Mesenchymal stem cell (in vitro differentiated cells and primary cell): ENCODE measurements at regions not wholly inside any gene's neighbourhood (a gene's known extent, or its start where the extent isn't known, plus 50 kb on each side); places are given as distances from the start of the nearest gene placed in this dataset.

Experiments used
- DNase-seq: peaks from one replicate; pipeline ENCODE4 v3.0.0-alpha.2; 2013
- H2AFZ ChIP-seq: one replicate; pipeline ENCODE4 v1.6.1; 2013; ENCODE audit warnings: low read depth, mild to moderate bottlenecking, control low read depth, inconsistent platforms, low read length, moderate library complexity
- H2AK5ac ChIP-seq: 2 replicates; pipeline ENCODE4 v1.6.1; 2013; ENCODE audit warnings: low read length, moderate library complexity, mild to moderate bottlenecking, inconsistent platforms; ENCODE audit not compliant: severe bottlenecking
- H2BK120ac ChIP-seq: one replicate; pipeline ENCODE4 v1.6.1; 2013; ENCODE audit warnings: low read depth, mild to moderate bottlenecking, inconsistent platforms, low read length, moderate library complexity
- H2BK12ac ChIP-seq, 2 experiments: one replicate each; pipeline ENCODE4 v1.6.1; 2013; ENCODE audit warnings: inconsistent platforms in 2 of 2, low read length in 2 of 2, mild to moderate bottlenecking in 2 of 2, moderate library complexity in 2 of 2, control low read depth in 1 of 2
- H2BK15ac ChIP-seq: one replicate; pipeline ENCODE4 v1.6.1; 2013; ENCODE audit warnings: mild to moderate bottlenecking, low read depth, inconsistent platforms; ENCODE audit not compliant: poor library complexity, severe bottlenecking
- H2BK5ac ChIP-seq: 2 replicates; pipeline ENCODE4 v1.6.1; 2013; ENCODE audit warnings: low read depth, mild to moderate bottlenecking, low read length, control low read depth, inconsistent platforms; ENCODE audit not compliant: poor library complexity, severe bottlenecking
- H3K14ac ChIP-seq, 2 experiments: one replicate each; pipeline ENCODE4 v1.6.1; 2013; ENCODE audit warnings: inconsistent platforms in 2 of 2, low read length in 2 of 2, control low read depth in 1 of 2, mild to moderate bottlenecking in 1 of 2, moderate library complexity in 1 of 2
- H3K18ac ChIP-seq, 2 experiments: one replicate each; pipeline ENCODE4 v1.6.1; 2013; ENCODE audit warnings: inconsistent platforms in 2 of 2, low read length in 2 of 2, control low read depth in 1 of 2, low read depth in 1 of 2, mild to moderate bottlenecking in 1 of 2
- H3K23ac ChIP-seq, 2 experiments: one replicate each; pipeline ENCODE4 v1.6.1; 2013; ENCODE audit warnings: inconsistent platforms in 2 of 2, low read length in 2 of 2, mild to moderate bottlenecking in 2 of 2, moderate library complexity in 2 of 2, control low read depth in 1 of 2
- H3K27ac ChIP-seq: 2 replicates; pipeline ENCODE4 v1.5.1; 2013; ENCODE audit warnings: mild to moderate bottlenecking, moderate library complexity, low read length, control low read depth, inconsistent platforms; ENCODE audit not compliant: poor library complexity, severe bottlenecking
- H3K27me3 ChIP-seq, 2 experiments: 2 replicates each; pipeline versions ENCODE4 v1.6.1 to v1.7.0; 2013; ENCODE audit warnings: low read length in 2 of 2, mild to moderate bottlenecking in 2 of 2, moderate library complexity in 2 of 2, control low read depth in 1 of 2, inconsistent platforms in 1 of 2; ENCODE audit not compliant: control insufficient read depth in 1 of 2, insufficient read depth in 1 of 2
- H3K36me3 ChIP-seq, 2 experiments: 2 replicates each; pipeline versions ENCODE4 v1.6.1 to v1.7.0; 2013; ENCODE audit warnings: low read length in 2 of 2, control low read depth in 1 of 2, inconsistent platforms in 1 of 2, low read depth in 1 of 2, mild to moderate bottlenecking in 1 of 2; ENCODE audit not compliant: insufficient read depth in 2 of 2, control insufficient read depth in 1 of 2
- H3K4ac ChIP-seq, 2 experiments: one replicate each; pipeline ENCODE4 v1.6.1; 2013; ENCODE audit warnings: inconsistent platforms in 2 of 2, low read length in 2 of 2, mild to moderate bottlenecking in 2 of 2, moderate library complexity in 2 of 2, control low read depth in 1 of 2, low read depth in 1 of 2
- H3K4me1 ChIP-seq: 2 replicates; pipeline ENCODE4 v1.6.1; 2013; ENCODE audit warnings: low read depth, low read length, control low read depth; ENCODE audit not compliant: control insufficient read depth, insufficient read depth
- H3K4me2 ChIP-seq: 2 replicates; pipeline ENCODE4 v1.6.1; 2013; ENCODE audit warnings: low read length, mild to moderate bottlenecking, inconsistent platforms; ENCODE audit not compliant: poor library complexity, severe bottlenecking
- H3K4me3 ChIP-seq, 2 experiments: 2 replicates each; pipeline versions ENCODE4 v1.5.1 to v1.7.0; 2013; ENCODE audit warnings: low read length in 2 of 2, mild to moderate bottlenecking in 2 of 2, control low read depth in 1 of 2, low read depth in 1 of 2; ENCODE audit not compliant: insufficient read depth in 1 of 2
- H3K79me1 ChIP-seq: replicated peaks from 2 replicates; pipeline ENCODE4 v1.6.1; 2013; ENCODE audit warnings: mild to moderate bottlenecking, control low read depth, low read length, inconsistent platforms; ENCODE audit not compliant: poor library complexity, severe bottlenecking
- H3K9ac ChIP-seq: 2 replicates; pipeline ENCODE4 v1.7.0; 2013; ENCODE audit warnings: mild to moderate bottlenecking, low read length, moderate library complexity
- H3K9me3 ChIP-seq: 2 replicates; pipeline ENCODE4 v1.7.0; 2013; ENCODE audit warnings: mild to moderate bottlenecking, low read length; ENCODE audit not compliant: control insufficient read depth
- H4K8ac ChIP-seq: one replicate; pipeline ENCODE4 v1.6.1; 2013; ENCODE audit warnings: inconsistent platforms, mild to moderate bottlenecking, low read length, moderate library complexity
- H4K91ac ChIP-seq: one replicate; pipeline ENCODE4 v1.6.1; 2013; ENCODE audit warnings: mild to moderate bottlenecking, low read length, inconsistent platforms
- WGBS: methylation state at CpG from one replicate; pipeline ENCODE4 v1.1.7; 2013; ENCODE audit warnings: mixed read lengths; 5-methylcytosine and 5-hydroxymethylcytosine counted together

DNA sequence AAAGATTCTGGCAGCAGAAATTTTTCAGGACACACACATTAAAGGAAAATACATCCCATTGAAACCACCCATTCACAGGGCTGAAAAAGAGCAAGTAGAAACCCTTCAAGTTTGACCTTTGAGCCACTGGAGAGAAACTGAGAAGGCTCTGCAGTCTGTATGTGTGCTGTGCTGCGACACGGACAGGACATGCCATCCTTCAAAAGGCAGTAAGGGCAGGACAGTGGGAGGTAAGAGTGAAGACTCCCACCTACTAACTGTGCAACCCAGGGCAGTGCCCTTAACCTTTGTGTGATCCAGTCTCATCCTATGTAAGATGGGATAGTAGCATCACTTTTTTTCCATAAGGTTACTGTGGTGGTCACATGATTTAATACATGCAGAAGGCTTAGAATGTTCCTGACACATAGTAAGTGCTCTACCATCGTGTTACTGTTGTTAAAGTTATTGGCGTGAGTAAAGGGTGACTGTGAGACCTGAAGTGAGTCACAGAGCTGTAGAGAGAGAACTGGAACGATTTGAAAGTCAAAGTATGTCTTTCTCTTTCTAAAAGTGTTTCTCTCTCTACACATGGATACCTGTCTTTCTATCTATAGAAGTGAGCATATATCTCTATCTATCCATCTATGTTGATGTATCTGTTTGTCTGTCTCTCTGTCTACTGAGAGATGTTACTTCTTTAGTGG is 153.7 kb upstream of the OLIG3 start:
- H3K14ac ChIP-seq, result no peak overlapping the region
- no peak overlapping the region for H3K4ac ChIP-seq
- no peak overlapping the region for H3K27ac ChIP-seq
- H2BK120ac ChIP-seq, result no peak overlapping the region
- H4K8ac ChIP-seq, result no peak overlapping the region
- H3K9ac ChIP-seq, result no peak overlapping the region
- H3K79me1 ChIP-seq, result no peaks in the 10 kb centered on the region
- H3K4me2 ChIP-seq, result no peak overlapping the region
- no peaks in the 10 kb centered on the region for H3K27me3 ChIP-seq
- no peak overlapping the region for H2BK12ac ChIP-seq
- no peak overlapping the region for H2BK15ac ChIP-seq
- no peak overlapping the region for H2AK5ac ChIP-seq
- no peak overlapping the region for H2BK5ac ChIP-seq
- no peak overlapping the region for H3K4me3 ChIP-seq
- DNase-seq, result no peak
- H3K9me3 ChIP-seq, result peaks cover 14% of the 10 kb centered on the region
- no peak overlapping the region for H2AFZ ChIP-seq
- no peak overlapping the region for H3K18ac ChIP-seq
- WGBS, result 59% methylated on average over 5 of the region's 5 CpGs
- no peak overlapping the region for H3K23ac ChIP-seq
- no peaks in the 10 kb centered on the region for H3K4me1 ChIP-seq
- no peaks in the 10 kb centered on the region for H3K36me3 ChIP-seq
- H4K91ac ChIP-seq, result no peak overlapping the region

- no peak overlapping the region for H3K9ac ChIP-seq
These were observed 156.5 kb upstream of the OLIG3 start for GRCh38 chr6:137650720-137651119.

DNA sequence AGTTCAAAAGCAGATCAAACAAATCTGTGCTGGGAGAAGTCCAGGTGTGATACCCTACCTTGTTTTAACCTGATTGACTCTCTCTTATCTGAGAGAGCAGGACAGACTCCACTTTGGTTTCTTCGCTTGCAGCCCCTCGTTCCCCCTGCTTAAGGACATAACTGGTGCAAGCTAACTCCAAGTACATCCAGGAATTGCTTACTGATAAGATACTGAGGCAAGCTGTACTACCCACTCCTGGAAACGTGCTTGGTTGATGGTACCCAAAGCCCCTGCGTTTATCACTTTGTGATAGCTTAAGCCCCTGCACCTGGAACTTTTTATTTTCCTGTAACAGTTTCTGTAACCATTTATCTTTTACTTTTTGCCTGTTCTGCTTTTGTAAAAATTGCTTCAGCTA is 157.0 kb upstream of the OLIG3 start:
- no peak overlapping the region for H3K27ac ChIP-seq
- H2BK120ac ChIP-seq, result no peak overlapping the region
- H4K8ac ChIP-seq, result no peak overlapping the region
- H3K4ac ChIP-seq, result no peak overlapping the region
- H3K9me3 ChIP-seq, result peaks cover 44% of the 10 kb centered on the region
- no peak overlapping the region for H3K9ac ChIP-seq
- no peak for DNase-seq
- no peak overlapping the region for H3K4me2 ChIP-seq
- no peak overlapping the region for H3K4me3 ChIP-seq
- H2BK15ac ChIP-seq, result no peak overlapping the region
- H3K18ac ChIP-seq, result no peak overlapping the region
- no peaks in the 10 kb centered on the region for H3K36me3 ChIP-seq
- H2BK12ac ChIP-seq, result no peak overlapping the region
- no peak overlapping the region for H4K91ac ChIP-seq
- 49% methylated on average over 4 of the region's 4 CpGs for WGBS
- H2BK5ac ChIP-seq, result no peak overlapping the region
- H3K27me3 ChIP-seq, result no peaks in the 10 kb centered on the region
- H2AFZ ChIP-seq, result no peak overlapping the region
- H3K79me1 ChIP-seq, result no peaks in the 10 kb centered on the region
- H3K4me1 ChIP-seq, result no peaks in the 10 kb centered on the region
- no peak overlapping the region for H3K23ac ChIP-seq
- H2AK5ac ChIP-seq, result no peak overlapping the region
- no peak overlapping the region for H3K14ac ChIP-seq

More at GRCh38 chr6:137650720-137651119, 156.5 kb upstream of the OLIG3 start:
- H3K36me3 ChIP-seq, result no peaks in the 10 kb centered on the region
- no peak for DNase-seq
- no peak overlapping the region for H3K4me2 ChIP-seq
- H3K9me3 ChIP-seq, result peaks cover 40% of the 10 kb centered on the region
- no peak overlapping the region for H3K23ac ChIP-seq
- no peak overlapping the region for H2AK5ac ChIP-seq
- no peaks in the 10 kb centered on the region for H3K4me1 ChIP-seq
- no peak overlapping the region for H3K18ac ChIP-seq
- no peak overlapping the region for H3K4me3 ChIP-seq
- no peak overlapping the region for H4K91ac ChIP-seq
- no peak overlapping the region for H2AFZ ChIP-seq
- H3K27ac ChIP-seq, result no peak overlapping the region
- H2BK12ac ChIP-seq, result no peak overlapping the region
- H3K79me1 ChIP-seq, result no peaks in the 10 kb centered on the region
- H4K8ac ChIP-seq, result no peak overlapping the region
- H2BK5ac ChIP-seq, result no peak overlapping the region
- no peak overlapping the region for H2BK15ac ChIP-seq
- H3K14ac ChIP-seq, result no peak overlapping the region
- no peak overlapping the region for H2BK120ac ChIP-seq
- no peaks in the 10 kb centered on the region for H3K27me3 ChIP-seq
- H3K4ac ChIP-seq, result no peak overlapping the region

DNA sequence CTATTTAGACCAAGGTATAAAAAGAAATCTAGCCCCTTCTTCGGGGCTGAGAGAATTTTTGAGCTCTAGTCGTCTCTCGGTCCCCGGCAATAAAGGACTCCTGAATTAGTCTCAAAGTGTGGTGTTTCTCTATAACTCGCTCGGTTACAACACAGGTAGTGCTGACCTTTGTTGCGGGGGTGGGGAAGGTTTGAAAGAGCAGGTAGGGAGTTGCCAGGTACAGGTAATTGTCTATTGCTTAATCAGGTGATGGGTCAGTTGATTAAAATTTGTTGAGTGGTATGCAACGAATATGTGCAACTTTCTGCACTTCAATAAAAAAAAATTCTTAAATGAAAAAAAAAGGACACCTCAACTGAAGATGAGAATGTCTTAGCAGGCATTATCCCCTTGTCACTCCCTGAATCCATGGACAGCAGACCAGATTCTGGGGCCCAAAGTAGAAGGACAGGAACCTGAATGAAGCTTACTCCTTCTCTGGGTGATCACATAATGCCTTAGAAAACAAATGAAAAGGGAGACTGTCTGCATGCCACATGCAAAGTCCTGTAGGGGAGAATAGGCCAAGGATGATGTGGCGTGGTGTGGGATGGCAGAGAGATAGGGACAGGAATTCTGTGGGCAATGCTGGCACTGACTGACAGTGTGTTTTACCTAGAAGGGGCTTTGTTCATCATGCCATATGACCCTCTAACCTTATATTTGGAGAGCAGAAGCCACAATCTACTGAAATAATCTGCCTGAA is 157.6 kb upstream of the OLIG3 start:
- H3K79me1 ChIP-seq, result no peaks in the 10 kb centered on the region
- H3K4me1 ChIP-seq, result no peaks in the 10 kb centered on the region
- no peak overlapping the region for H3K23ac ChIP-seq
- H3K27me3 ChIP-seq, result no peaks in the 10 kb centered on the region
- no peak overlapping the region for H3K4me3 ChIP-seq
- no peak overlapping the region for H3K14ac ChIP-seq
- H2BK12ac ChIP-seq, result no peak overlapping the region
- no peak for DNase-seq
- H3K4me2 ChIP-seq, result no peak overlapping the region
- no peak overlapping the region for H4K91ac ChIP-seq
- H2AK5ac ChIP-seq, result no peak overlapping the region
- no peak overlapping the region for H3K18ac ChIP-seq
- WGBS, result 90% methylated on average over 8 of the region's 9 CpGs
- no peak overlapping the region for H3K4ac ChIP-seq
- no peaks in the 10 kb centered on the region for H3K36me3 ChIP-seq
- peaks cover 48% of the 10 kb centered on the region for H3K9me3 ChIP-seq
- no peak overlapping the region for H2AFZ ChIP-seq
- H2BK15ac ChIP-seq, result no peak overlapping the region
- no peak overlapping the region for H3K27ac ChIP-seq
- H4K8ac ChIP-seq, result no peak overlapping the region
- no peak overlapping the region for H3K9ac ChIP-seq
- no peak overlapping the region for H2BK5ac ChIP-seq
- no peak overlapping the region for H2BK120ac ChIP-seq
